ENCODE measurements at regions not wholly inside any gene's neighbourhood (a gene's known extent, or its start where the extent isn't known, plus 50 kb on each side); places are given as distances from the start of the nearest gene placed in this dataset.

GRCh38 chr3:127137113-127137512 lies 55.8 kb upstream of the PRR23E start:
- Mint-ChIP-seq H3K9me3 (no peaks in the 10 kb centered on the region), H3K27ac (no peak overlapping the region), H3K36me3 (ENCODE audit: low read depth) (no peaks in the 10 kb centered on the region), H3K27me3 (peaks cover 20% of the 10 kb centered on the region), H3K4me1 (no peaks in the 10 kb centered on the region), H3K4me3 (no peak overlapping the region)
- POLR2A ChIA-PET, result no interaction called here
- CTCF ChIA-PET, result no interaction called here
- DNase-seq, result no peak

GRCh38 chr3:127137757-127138536 lies 55.0 kb upstream of the PRR23E start:
- ChIA-PET CTCF (no interaction called here), POLR2A (no interaction called here)
- Mint-ChIP-seq H3K4me3 (no peak overlapping the region), H3K27me3 (peaks cover 20% of the 10 kb centered on the region), H3K4me1 (no peaks in the 10 kb centered on the region), H3K27ac (no peak overlapping the region), H3K36me3 (ENCODE audit: low read depth) (no peaks in the 10 kb centered on the region), H3K9me3 (no peaks in the 10 kb centered on the region)
- DNase-seq, result no peak

- H3K36me3 Mint-ChIP-seq (ENCODE audit: low read depth), result no peaks in the 10 kb centered on the region
- ChIA-PET CTCF (no interaction called here), POLR2A (no interaction called here)
- H3K4me3 Mint-ChIP-seq, result no peak overlapping the region
- no peak overlapping the region for H3K27ac Mint-ChIP-seq
- H3K27me3 Mint-ChIP-seq, result peaks cover 13% of the 10 kb centered on the region
- DNase-seq, result no peak
- H3K9me3 Mint-ChIP-seq, result no peaks in the 10 kb centered on the region
- H3K4me1 Mint-ChIP-seq, result no peaks in the 10 kb centered on the region
These were observed 53.1 kb upstream of the PRR23E start for GRCh38 chr3:127139601-127140500.

GRCh38 chr3:127140501-127141460 lies 52.1 kb upstream of the PRR23E start:
- POLR2A ChIA-PET, result no interaction called here
- Mint-ChIP-seq H3K27me3 (peaks cover 6% of the 10 kb centered on the region), H3K9me3 (no peaks in the 10 kb centered on the region), H3K27ac (no peak overlapping the region), H3K36me3 (ENCODE audit: low read depth) (no peaks in the 10 kb centered on the region), H3K4me3 (no peak overlapping the region), H3K4me1 (no peaks in the 10 kb centered on the region)
- CTCF ChIA-PET, result no interaction called here
- DNase-seq, result no peak

- CTCF ChIA-PET, result no interaction called here
- no peaks in the 10 kb centered on the region for H3K4me1 Mint-ChIP-seq
- no peak overlapping the region for H3K4me3 Mint-ChIP-seq
- DNase-seq, result no peak
- H3K36me3 Mint-ChIP-seq (ENCODE audit: low read depth), result no peaks in the 10 kb centered on the region
- POLR2A ChIA-PET, result no interaction called here
- H3K9me3 Mint-ChIP-seq, result no peaks in the 10 kb centered on the region
- no peak overlapping the region for H3K27ac Mint-ChIP-seq
- no peaks in the 10 kb centered on the region for H3K27me3 Mint-ChIP-seq
These were observed 50.8 kb upstream of the PRR23E start for GRCh38 chr3:127141921-127142730.

Measured in activated CD4-positive, alpha-beta memory T cell treated with anti-CD3 and anti-CD28 coated beads, Interleukin-2, amount 10 ng/mL, durations not matched to agents 7 days and 5 days (primary cell).